OCI-LY3 (cell line): ENCODE measurements at regions not wholly inside any gene's neighbourhood (a gene's known extent, or its start where the extent isn't known, plus 50 kb on each side); places are given as distances from the start of the nearest gene placed in this dataset.

Experiments
- EZH2phosphoT487 ChIP-seq: fragments of 200-600 bp; shearing (Covaris generic); IDR thresholded peaks from 2 replicates; pipeline ENCODE4 v1.6.1; 2018; ENCODE audit warnings: antibody characterized with exemption, mixed run types, low read depth
- TF ChIP-seq, protein P1 (sequence below): fragments of 200-600, 300-600 bp; sonication (generic); IDR thresholded peaks from 2 replicates; pipeline ENCODE4 v1.5.1; 2014; ENCODE audit warnings: antibody characterized with exemption, low read length, low read depth

DNA sequence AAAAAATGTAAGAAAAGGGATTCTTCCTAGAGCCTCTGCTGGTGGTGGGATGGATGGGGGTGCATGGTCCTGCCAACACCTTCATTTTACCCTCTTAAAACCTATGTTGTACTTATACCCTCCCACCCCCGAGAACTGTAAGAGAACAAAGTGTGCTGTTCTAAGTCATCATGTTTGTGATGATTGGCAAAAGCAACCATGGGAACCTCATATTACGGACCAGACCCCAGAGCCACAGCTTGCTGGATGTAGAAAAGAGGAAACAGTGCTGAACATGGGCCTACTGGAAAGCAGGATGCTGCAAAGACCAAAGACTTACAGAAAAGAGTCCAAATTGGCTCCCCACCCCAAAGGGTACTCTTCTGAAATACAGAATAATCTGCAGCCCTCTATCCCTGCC, 311.2 kb downstream of the DUSP6 start:
- TF ChIP-seq, protein P1, sequence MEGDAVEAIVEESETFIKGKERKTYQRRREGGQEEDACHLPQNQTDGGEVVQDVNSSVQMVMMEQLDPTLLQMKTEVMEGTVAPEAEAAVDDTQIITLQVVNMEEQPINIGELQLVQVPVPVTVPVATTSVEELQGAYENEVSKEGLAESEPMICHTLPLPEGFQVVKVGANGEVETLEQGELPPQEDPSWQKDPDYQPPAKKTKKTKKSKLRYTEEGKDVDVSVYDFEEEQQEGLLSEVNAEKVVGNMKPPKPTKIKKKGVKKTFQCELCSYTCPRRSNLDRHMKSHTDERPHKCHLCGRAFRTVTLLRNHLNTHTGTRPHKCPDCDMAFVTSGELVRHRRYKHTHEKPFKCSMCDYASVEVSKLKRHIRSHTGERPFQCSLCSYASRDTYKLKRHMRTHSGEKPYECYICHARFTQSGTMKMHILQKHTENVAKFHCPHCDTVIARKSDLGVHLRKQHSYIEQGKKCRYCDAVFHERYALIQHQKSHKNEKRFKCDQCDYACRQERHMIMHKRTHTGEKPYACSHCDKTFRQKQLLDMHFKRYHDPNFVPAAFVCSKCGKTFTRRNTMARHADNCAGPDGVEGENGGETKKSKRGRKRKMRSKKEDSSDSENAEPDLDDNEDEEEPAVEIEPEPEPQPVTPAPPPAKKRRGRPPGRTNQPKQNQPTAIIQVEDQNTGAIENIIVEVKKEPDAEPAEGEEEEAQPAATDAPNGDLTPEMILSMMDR = no peak
- TF ChIP-seq EZH2phosphoT487 = no peak
